ENCODE measurements at regions not wholly inside any gene's neighbourhood (a gene's known extent, or its start where the extent isn't known, plus 50 kb on each side); places are given as distances from the start of the nearest gene placed in this dataset.

DNA sequence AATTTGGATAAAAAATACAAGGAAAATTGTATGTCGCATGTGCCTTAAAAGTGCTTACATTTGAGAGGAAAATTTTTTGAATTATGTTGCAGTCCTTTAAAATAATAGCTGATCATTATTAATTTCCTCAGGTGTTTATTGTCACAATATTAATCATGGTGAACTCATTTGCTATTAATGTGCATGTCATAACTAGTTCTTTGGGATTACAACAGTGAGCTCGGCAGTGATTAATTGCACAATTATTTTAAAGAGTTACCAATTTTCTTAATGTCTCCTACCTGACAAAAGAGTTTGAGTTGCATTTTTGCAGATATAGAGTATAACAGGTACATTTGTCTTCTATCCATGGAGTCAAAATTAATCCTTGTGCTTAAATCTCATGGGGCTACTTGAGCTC lies 854.3 kb downstream of the BRINP3 start:
- Histone ChIP-seq H3K4me1 (ENCODE audit: insufficient read depth, low read length) (peaks cover 4% of the 10 kb centered on the region), H3K4me3 (ENCODE audit: insufficient read depth, low read length) (no peak overlapping the region), H3K79me2 (ENCODE audit: insufficient read depth, low read length) (no peaks in the 10 kb centered on the region), H3K27ac (ENCODE audit: low read depth, low read length) (no peak overlapping the region), H3K9me3 (ENCODE audit: low read depth, low read length) (no peaks in the 10 kb centered on the region), H3K36me3 (ENCODE audit: insufficient read depth, low read length) (no peaks in the 10 kb centered on the region), H3K4me2 (ENCODE audit: insufficient read depth, low read length) (no peak overlapping the region), H2AFZ (ENCODE audit: low read length) (no peak overlapping the region), H3K27me3 (ENCODE audit: insufficient read depth, low read length) (no peaks in the 10 kb centered on the region), H4K20me1 (ENCODE audit: insufficient read depth, low read length) (no peaks in the 10 kb centered on the region)
- no peak for TF ChIP-seq CTCF (IDR thresholded peaks at IDR 0.05; ENCODE audit: extremely low read depth, low read depth, low read length)
- DNase-seq (ENCODE audit: insufficient read length, low spot score, missing footprints) = no peak

DNA sequence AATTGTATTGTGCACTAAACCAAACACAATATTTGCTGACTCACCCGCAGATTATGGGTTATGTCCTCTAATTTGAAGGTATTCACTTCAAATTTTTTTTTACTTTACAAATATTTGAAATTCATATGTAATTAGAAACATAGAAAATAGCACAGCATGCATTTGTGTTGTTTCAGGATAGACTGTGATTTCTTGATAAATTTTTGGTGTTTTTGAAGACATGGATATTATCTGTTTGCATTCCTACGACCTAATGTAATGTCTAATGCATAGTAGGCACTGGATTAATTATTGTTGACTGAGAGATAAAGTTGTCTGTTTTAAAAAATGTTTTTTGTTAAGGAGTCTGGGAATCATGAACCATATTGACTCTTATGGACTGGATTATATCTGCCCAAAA lies 850.2 kb downstream of the BRINP3 start:
- no peak for TF ChIP-seq CTCF (IDR thresholded peaks at IDR 0.05; ENCODE audit: extremely low read depth, low read depth, low read length)
- no peak for DNase-seq (ENCODE audit: insufficient read length, low spot score, missing footprints)
- Histone ChIP-seq H3K4me2 (ENCODE audit: insufficient read depth, low read length) (no peak overlapping the region), H3K4me1 (ENCODE audit: insufficient read depth, low read length) (no peaks in the 10 kb centered on the region), H3K27ac (ENCODE audit: low read depth, low read length) (no peak overlapping the region), H3K36me3 (ENCODE audit: insufficient read depth, low read length) (no peaks in the 10 kb centered on the region), H3K4me3 (ENCODE audit: insufficient read depth, low read length) (no peak overlapping the region), H2AFZ (ENCODE audit: low read length) (no peak overlapping the region), H3K9me3 (ENCODE audit: low read depth, low read length) (no peaks in the 10 kb centered on the region), H3K79me2 (ENCODE audit: insufficient read depth, low read length) (no peaks in the 10 kb centered on the region), H3K27me3 (ENCODE audit: insufficient read depth, low read length) (no peaks in the 10 kb centered on the region), H4K20me1 (ENCODE audit: insufficient read depth, low read length) (no peaks in the 10 kb centered on the region)

DNA sequence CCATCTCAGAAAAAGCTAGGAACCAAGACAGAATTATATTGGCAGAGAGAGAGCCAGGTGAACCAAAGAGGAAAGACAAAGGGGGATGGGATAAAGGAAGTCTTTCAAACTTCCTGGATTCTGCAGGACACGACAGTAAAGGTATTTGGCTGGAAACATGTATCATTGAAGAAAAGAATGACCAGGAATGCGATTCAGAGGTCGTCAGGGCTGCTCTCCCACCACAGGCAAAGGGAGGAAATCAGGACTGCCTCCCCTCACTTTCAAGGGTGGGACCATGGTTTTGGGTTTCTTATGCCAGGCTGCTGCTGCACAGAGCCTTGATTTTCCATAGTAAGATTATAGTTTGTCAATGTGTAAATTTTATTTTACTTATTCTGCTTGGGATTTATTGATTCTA lies 848.8 kb downstream of the BRINP3 start:
- H3K27ac ChIP-seq (ENCODE audit: low read depth, low read length) = no peak overlapping the region
- H3K4me1 ChIP-seq (ENCODE audit: insufficient read depth, low read length) = no peaks in the 10 kb centered on the region
- no peak overlapping the region for H3K4me2 ChIP-seq (ENCODE audit: insufficient read depth, low read length)
- TF ChIP-seq CTCF (IDR thresholded peaks at IDR 0.05; ENCODE audit: extremely low read depth, low read depth, low read length) = no peak
- H3K36me3 ChIP-seq (ENCODE audit: insufficient read depth, low read length) = no peaks in the 10 kb centered on the region
- no peak overlapping the region for H3K4me3 ChIP-seq (ENCODE audit: insufficient read depth, low read length)
- no peaks in the 10 kb centered on the region for H4K20me1 ChIP-seq (ENCODE audit: insufficient read depth, low read length)
- no peaks in the 10 kb centered on the region for H3K9me3 ChIP-seq (ENCODE audit: low read depth, low read length)
- H3K79me2 ChIP-seq (ENCODE audit: insufficient read depth, low read length) = no peaks in the 10 kb centered on the region
- DNase-seq (ENCODE audit: insufficient read length, low spot score, missing footprints) = no peak
- no peaks in the 10 kb centered on the region for H3K27me3 ChIP-seq (ENCODE audit: insufficient read depth, low read length)
- H2AFZ ChIP-seq (ENCODE audit: low read length) = no peak overlapping the region

- no peak overlapping the region for H3K4me3 ChIP-seq (ENCODE audit: insufficient read depth, low read length)
- H3K27me3 ChIP-seq (ENCODE audit: insufficient read depth, low read length) = no peaks in the 10 kb centered on the region
- H3K9me3 ChIP-seq (ENCODE audit: low read depth, low read length) = no peaks in the 10 kb centered on the region
- no peak overlapping the region for H3K4me2 ChIP-seq (ENCODE audit: insufficient read depth, low read length)
- H4K20me1 ChIP-seq (ENCODE audit: insufficient read depth, low read length) = no peaks in the 10 kb centered on the region
- DNase-seq (ENCODE audit: insufficient read length, low spot score, missing footprints) = no peak
- no peak overlapping the region for H3K27ac ChIP-seq (ENCODE audit: low read depth, low read length)
- no peaks in the 10 kb centered on the region for H3K79me2 ChIP-seq (ENCODE audit: insufficient read depth, low read length)
- H2AFZ ChIP-seq (ENCODE audit: low read length) = no peak overlapping the region
- no peaks in the 10 kb centered on the region for H3K36me3 ChIP-seq (ENCODE audit: insufficient read depth, low read length)
- no peak for TF ChIP-seq CTCF (IDR thresholded peaks at IDR 0.05; ENCODE audit: extremely low read depth, low read depth, low read length)
- no peaks in the 10 kb centered on the region for H3K4me1 ChIP-seq (ENCODE audit: insufficient read depth, low read length)
Measured at GRCh38 chr1:189633658-189634057, 844.0 kb downstream of the BRINP3 start.
